Hematopoietic multipotent progenitor cell treated with erythropoietin and hydrocortisone succinate and interleukin-3 and kit ligand, for 15 days (in vitro differentiated cells): ENCODE measurements at regions not wholly inside any gene's neighbourhood (a gene's known extent, or its start where the extent isn't known, plus 50 kb on each side); places are given as distances from the start of the nearest gene placed in this dataset.
"Not testable (repeated sequence)": the region's sequence is repeated elsewhere in the genome, so short reads cannot be mapped to it uniquely, and the experiment has no call there.

Experiments
- DNase-seq: peaks from one replicate; pipeline ENCODE4 v3.0.0-alpha.2; 2015; ENCODE audit warnings: low spot score

GRCh38 chr3:80970292-80970691 lies 791.2 kb downstream of the GBE1 start:
- DNase-seq = no peak

DNA sequence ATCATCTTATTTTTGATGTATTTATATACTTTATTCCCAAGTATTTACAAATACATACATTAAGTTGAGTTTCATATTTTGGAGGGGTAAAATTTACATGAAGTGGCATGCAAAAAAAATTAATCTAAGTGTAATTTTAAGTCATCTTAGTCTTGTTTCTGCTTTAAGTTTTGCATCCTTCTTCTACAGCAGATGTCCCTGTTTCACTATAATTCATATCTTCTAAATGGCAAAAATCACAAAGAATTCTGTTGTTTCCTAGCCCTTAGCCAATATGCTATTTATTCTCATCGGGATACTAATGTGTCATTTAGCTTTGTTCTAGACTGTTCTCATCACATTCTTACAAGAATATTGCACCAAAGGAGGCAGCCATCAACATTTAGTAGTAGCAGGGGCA lies 831.9 kb downstream of the GBE1 start:
- DNase-seq = no peak

GRCh38 chr3:80914854-80915253 lies 846.6 kb downstream of the GBE1 start:
- no peak for DNase-seq

GRCh38 chr3:80898211-80898610 lies 863.2 kb downstream of the GBE1 start:
- no peak for DNase-seq

- DNase-seq = not testable (repeated sequence)
These were observed 864.4 kb downstream of the GBE1 start for GRCh38 chr3:80897005-80897404.

GRCh38 chr3:80890571-80890970 lies 870.9 kb downstream of the GBE1 start:
- DNase-seq = no peak

DNA sequence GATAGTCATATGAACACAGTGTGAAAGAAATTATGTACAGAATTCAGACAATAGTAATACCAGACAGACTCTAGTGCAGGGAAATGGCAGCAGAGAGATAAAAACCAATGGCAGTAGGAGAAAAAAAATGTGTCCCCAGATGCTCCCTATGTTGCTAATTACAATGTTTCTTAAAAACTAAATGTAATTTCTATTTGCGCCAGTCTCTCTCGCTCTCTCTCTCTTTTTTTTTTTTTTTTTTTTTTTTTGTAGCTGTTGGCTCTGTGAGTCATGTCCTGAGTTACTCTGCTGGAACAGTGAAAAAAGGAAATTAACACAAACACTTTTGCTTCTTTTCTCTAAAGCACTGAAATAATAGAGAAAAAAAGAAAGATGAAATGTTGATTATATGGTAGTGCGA lies 871.9 kb downstream of the GBE1 start:
- DNase-seq = no peak

DNA sequence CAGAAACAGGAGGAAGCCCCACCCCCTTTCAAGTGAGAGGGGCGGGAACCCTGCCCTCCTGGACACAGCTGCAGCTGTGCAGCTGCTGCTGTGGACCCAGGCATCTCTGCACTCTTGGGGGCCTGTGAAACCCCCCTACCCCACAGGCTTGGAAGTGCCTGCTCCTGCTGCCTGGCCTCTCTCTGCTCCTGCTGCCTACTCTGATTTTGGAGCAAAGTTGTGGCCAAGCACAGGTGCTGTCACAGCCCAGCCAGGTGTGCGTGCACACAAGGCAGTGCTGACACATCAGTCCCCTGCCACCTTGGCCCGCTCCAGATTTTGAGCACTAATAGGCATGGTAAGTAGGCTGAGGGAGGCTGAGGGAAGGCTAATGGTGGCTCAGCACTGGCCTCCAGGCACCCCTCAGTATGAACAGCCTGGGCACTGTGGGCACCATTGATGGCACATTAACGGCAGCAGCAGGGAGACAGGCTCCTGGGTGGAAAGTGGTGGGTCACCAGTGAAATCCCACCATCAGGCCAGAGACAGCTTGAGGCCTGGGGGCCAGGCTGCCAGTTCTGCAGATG lies 890.9 kb downstream of the GBE1 start:
- no peak for DNase-seq

DNA sequence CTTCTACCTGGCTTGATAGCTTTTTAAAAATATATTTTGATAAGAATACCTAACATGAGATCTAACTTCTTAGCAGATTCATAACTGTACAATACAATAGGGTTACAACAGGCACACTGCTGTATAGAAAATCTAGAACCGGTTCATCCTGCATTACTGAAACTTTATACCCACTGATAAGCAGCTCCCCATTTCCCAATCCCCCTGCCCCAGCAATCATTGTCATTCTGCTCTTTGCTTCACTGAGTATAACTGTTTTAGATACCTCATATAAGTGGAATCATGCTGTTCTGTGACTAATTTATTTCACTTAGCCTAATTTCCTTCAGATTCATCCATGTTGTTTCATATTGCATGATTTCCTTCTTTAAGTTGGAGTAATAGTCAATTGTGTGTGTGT lies 906.0 kb downstream of the GBE1 start:
- DNase-seq = no peak

- no peak for DNase-seq
These were observed 925.0 kb downstream of the GBE1 start for GRCh38 chr3:80836395-80836794.

DNA sequence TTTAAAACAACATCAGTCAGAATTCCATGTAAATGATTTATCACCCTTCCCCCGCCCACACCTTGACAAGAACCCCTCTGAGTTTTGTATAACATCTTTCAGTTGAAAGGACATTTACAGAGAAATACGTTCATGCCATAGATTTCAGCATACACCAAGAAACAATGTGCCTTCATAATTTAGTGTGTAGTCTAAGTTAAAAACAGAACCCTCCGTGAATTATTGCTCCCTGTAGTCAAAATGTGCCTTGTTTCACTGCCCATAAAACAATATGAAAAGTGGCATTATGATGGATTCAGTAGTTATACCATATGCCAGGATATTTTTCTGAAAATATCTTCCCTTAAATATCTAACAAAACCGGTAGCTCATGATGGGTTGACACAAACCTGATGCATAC lies 953.9 kb downstream of the GBE1 start:
- no peak for DNase-seq

DNA sequence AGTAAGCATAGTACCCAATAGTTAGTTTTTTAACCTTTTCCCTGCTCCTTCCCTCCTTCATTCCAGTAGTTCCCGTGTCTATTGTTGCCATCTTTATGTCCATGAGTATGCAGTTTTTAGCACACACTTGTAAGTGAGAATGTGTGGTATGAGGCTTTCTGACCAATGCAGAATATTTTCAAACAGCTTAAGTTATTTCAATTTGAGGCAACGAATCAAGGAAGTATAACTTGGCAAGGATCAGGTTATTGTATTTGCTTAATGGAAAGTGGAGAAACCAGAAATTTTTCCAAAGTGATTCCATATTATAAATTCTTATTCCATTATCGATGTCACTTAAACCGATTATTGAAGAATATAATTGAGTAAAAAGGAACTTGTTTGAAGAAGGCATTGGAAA lies 954.8 kb downstream of the GBE1 start:
- no peak for DNase-seq

DNA sequence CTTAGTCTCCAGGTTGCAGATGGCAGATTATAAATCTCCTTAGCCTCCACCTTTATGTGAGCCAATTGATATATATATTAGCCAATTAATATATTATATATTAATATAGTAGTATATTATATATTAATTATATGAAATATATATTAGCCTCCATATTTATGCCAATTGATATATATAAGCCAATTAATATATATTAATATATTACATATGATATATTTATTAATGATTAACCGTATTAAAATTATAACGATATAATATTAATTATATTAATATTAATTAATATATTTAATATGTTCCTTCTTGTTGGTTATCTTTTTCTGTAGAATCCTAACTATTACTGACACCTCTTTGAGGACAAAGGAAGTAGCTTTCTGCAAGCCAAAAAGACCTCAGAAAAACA lies 972.5 kb downstream of the GBE1 start:
- no peak for DNase-seq

- DNase-seq = no peak
These were observed 975.6 kb downstream of the GBE1 start for GRCh38 chr3:80785875-80786274.

GRCh38 chr3:80785475-80785874 lies 976.0 kb downstream of the GBE1 start:
- no peak for DNase-seq

DNA sequence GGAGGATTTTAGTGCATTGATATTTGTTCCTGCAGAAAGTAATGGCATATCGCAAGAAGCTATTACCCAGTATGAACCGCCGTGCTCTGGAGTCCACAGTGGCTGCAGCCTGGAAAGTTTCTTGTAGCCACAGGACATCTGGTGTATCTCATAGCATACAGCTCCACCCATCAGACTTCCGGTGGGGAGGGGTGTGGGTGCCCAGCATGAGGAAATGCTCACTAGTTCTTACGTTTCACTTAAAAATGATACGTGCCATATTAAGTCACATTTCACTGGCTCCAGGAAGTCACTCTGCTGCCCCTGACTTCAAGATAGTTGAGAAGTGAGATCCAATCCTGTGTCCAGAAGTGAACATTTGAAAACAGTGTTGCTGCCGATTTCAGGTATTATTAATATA lies 990.4 kb downstream of the GBE1 start:
- DNase-seq = no peak

GRCh38 chr3:80770106-80771074 lies 991.1 kb downstream of the GBE1 start:
- DNase-seq = no peak

GRCh38 chr3:80769683-80770082 lies 991.8 kb downstream of the GBE1 start:
- no peak for DNase-seq

GRCh38 chr3:80767604-80768003 lies 993.8 kb downstream of the GBE1 start:
- DNase-seq = no peak

GRCh38 chr3:80754969-80755368 lies 987.2 kb upstream of the ROBO1 start:
- DNase-seq = no peak

GRCh38 chr3:80753021-80753420 lies 985.2 kb upstream of the ROBO1 start:
- DNase-seq = no peak

DNA sequence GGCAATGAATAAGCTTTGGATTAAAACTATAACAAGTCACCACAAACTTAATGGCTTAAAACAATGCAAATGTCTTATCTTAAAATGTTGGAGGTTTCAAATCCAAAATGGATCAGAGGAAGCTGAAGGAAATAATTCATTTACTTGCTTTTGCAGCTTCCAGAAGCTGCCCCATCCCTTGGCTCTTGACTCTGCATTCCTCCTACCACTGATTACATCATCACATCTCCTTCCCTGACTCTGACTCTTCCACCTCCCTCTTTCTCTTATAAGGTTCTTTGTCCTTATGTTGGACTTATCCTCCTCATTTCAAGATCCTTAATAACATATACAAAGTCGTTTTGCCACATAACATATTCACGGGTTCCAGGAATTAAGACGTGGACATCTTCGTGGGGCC lies 982.8 kb upstream of the ROBO1 start:
- no peak for DNase-seq

GRCh38 chr3:80734920-80735319 lies 967.1 kb upstream of the ROBO1 start:
- DNase-seq = no peak

DNA sequence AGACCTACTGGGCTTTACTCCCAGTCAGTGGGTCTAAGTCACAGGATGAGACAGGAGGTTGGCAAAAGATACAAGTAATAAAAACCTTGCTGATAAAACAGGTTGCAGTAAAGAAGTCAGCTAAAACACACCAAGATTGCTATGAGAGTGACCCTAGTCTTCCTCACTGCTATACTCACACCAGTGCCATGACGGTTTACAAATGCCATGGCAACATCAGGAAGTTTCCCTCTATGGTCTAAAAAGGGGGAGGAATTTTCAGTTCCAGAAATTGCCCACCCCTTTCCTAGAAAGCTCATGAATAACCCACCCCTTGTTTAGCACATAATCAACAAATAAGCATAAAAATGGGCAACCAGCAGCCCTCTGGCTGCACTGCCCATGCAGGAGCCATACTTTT lies 966.7 kb upstream of the ROBO1 start:
- DNase-seq = no peak
